HL-60 (cell line): ENCODE measurements at regions not wholly inside any gene's neighbourhood (a gene's known extent, or its start where the extent isn't known, plus 50 kb on each side); places are given as distances from the start of the nearest gene placed in this dataset.

Experiments
- DNase-seq, 2 experiments: peaks; one replicate each; pipeline ENCODE4 v3.0.0-alpha.2; 2010 to 2020; ENCODE audit warnings: low read depth in 1 of 2, low spot score in 1 of 2
- H3K27ac ChIP-seq: fragments of 250-450 bp; sonication (Bioruptor Pico); replicated peaks from 2 replicates; pipeline ENCODE4 v1.5.1; 2020; ENCODE audit warnings: mild to moderate bottlenecking, moderate library complexity
- H3K27me3 ChIP-seq: fragments of 250-450 bp; sonication (Bioruptor Pico); 2 replicates; pipeline ENCODE4 v1.5.1; 2021; ENCODE audit warnings: mild to moderate bottlenecking, moderate library complexity; ENCODE audit not compliant: insufficient read depth, poor library complexity, severe bottlenecking
- H3K4me3 ChIP-seq: replicated peaks from 2 replicates; pipeline ENCODE4 v1.5.1; 2011; ENCODE audit warnings: mild to moderate bottlenecking, control low read depth, low read length; ENCODE audit not compliant: insufficient read depth
- GABPA ChIP-seq: IDR thresholded peaks from 2 replicates; pipeline ENCODE4 v1.6.1; 2012; ENCODE audit warnings: low read depth
- POLR2AphosphoS5 ChIP-seq: IDR thresholded peaks from 2 replicates; pipeline ENCODE4 v1.6.1; 2012; ENCODE audit warnings: low read depth
- REST ChIP-seq: IDR thresholded peaks from 2 replicates; pipeline ENCODE4 v1.6.1; 2012; ENCODE audit warnings: low read depth; ENCODE audit not compliant: insufficient replicate concordance
- SPI1 ChIP-seq: IDR thresholded peaks from 2 replicates; pipeline ENCODE4 v1.6.1; 2012; ENCODE audit warnings: low read depth, mild to moderate bottlenecking, borderline replicate concordance
- TF ChIP-seq, protein P1 (sequence below): IDR thresholded peaks from one replicate; pipeline ENCODE4 v1.5.1; 2011; ENCODE audit warnings: low read length, control low read depth, inconsistent platforms; ENCODE audit not compliant: insufficient read depth

DNA sequence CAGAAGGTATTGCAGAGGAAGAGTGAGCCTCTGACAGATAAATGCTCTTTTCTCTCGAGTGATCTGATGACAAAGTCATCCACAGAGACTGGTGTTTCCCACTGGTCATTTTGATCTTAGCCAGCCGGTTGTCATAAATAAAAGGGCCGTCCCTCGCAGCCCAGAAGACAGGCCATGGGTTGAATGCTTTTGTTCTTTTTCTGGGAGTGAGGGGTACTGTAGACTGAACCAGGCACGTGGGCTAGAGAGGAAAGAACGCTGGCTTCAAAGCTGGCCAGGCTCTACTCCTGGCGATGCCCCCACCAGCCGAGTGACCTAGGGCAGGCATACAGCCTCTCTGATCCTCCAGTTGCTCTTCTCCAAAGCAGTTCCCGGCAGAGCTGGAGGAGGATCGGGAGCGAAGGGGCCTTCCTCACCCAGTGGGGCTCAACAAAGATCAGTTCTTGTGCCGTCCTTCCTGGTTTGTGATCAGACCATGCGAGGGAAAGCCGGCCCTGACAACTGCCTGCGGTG, 193.5 kb downstream of the INHBB start:
- TF ChIP-seq REST (no peak), POLR2AphosphoS5 (no peak), GABPA (no peak), SPI1 (no peak)
- TF ChIP-seq, protein P1, sequence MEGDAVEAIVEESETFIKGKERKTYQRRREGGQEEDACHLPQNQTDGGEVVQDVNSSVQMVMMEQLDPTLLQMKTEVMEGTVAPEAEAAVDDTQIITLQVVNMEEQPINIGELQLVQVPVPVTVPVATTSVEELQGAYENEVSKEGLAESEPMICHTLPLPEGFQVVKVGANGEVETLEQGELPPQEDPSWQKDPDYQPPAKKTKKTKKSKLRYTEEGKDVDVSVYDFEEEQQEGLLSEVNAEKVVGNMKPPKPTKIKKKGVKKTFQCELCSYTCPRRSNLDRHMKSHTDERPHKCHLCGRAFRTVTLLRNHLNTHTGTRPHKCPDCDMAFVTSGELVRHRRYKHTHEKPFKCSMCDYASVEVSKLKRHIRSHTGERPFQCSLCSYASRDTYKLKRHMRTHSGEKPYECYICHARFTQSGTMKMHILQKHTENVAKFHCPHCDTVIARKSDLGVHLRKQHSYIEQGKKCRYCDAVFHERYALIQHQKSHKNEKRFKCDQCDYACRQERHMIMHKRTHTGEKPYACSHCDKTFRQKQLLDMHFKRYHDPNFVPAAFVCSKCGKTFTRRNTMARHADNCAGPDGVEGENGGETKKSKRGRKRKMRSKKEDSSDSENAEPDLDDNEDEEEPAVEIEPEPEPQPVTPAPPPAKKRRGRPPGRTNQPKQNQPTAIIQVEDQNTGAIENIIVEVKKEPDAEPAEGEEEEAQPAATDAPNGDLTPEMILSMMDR = no peak
- no peak for DNase-seq
- Histone ChIP-seq H3K4me3 (no peak overlapping the region), H3K27ac (no peak overlapping the region), H3K27me3 (no peaks in the 10 kb centered on the region)

DNA sequence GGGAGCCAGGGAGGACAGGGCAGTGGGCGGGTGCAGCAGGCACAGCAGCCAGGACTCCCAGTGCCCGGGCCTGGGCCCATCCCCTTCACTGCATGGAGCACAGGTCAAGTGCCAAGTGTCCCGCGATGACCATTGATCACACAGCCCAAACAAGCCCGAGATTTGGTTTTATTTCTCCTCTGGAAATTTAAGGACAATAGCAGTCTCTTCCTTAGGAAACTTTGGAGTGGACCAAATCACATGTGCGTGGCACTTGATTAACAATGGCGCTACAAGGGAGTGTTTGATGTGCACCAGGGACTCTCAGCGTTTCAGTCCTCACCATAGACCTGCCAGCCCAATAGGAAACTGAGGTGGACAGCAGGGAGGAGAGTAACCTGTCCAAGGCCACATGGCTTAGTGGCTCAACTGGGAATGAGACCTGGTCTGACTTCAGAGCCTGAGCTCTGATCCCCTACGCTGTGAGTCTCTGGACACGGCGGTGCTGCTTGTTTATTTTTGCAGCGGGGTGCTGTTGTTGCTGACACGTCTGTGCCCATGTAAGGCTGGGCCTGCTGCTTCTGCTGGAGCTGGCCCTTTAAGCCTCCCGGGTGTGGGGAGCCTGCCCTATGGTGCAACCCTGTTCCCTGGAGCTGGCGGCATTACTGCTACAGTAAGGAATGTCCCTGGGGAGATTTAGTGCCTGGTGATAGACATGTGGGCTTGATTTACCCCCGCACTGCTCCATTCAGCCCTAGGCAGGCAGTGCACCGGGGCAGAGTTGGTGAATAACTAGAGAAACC, 194.2 kb downstream of the INHBB start:
- no peaks in the 10 kb centered on the region for H3K27me3 ChIP-seq
- no peak overlapping the region for H3K27ac ChIP-seq
- no peak overlapping the region for H3K4me3 ChIP-seq
- TF ChIP-seq REST = no peak
- TF ChIP-seq SPI1 = no peak
- TF ChIP-seq, protein P1 = no peak
- TF ChIP-seq GABPA = no peak
- no peak for TF ChIP-seq POLR2AphosphoS5
- no peak for DNase-seq

- H3K27me3 ChIP-seq = no peaks in the 10 kb centered on the region
Measured at GRCh38 chr2:120540719-120541552, 194.7 kb upstream of the GLI2 start.

More at GRCh38 chr2:120540719-120541552, 194.7 kb upstream of the GLI2 start:
- no peak overlapping the region for H3K4me3 ChIP-seq
- TF ChIP-seq REST = no peak
- TF ChIP-seq SPI1 = no peak
- TF ChIP-seq, protein P1 = no peak
- TF ChIP-seq POLR2AphosphoS5 = no peak
- TF ChIP-seq GABPA = no peak
- H3K27ac ChIP-seq = no peak overlapping the region
- DNase-seq = no peak
